GM18519 (cell line): ENCODE measurements at regions not wholly inside any gene's neighbourhood (a gene's known extent, or its start where the extent isn't known, plus 50 kb on each side); places are given as distances from the start of the nearest gene placed in this dataset.

Source experiments
- ATAC-seq: cut with Tn5 transposase; IDR thresholded peaks from one replicate; pipeline ENCODE4 v1.9.1; 2021; ENCODE audit warnings: mild to moderate bottlenecking, moderate library complexity; ENCODE audit not compliant: unreplicated experiment, low FRiP score

DNA sequence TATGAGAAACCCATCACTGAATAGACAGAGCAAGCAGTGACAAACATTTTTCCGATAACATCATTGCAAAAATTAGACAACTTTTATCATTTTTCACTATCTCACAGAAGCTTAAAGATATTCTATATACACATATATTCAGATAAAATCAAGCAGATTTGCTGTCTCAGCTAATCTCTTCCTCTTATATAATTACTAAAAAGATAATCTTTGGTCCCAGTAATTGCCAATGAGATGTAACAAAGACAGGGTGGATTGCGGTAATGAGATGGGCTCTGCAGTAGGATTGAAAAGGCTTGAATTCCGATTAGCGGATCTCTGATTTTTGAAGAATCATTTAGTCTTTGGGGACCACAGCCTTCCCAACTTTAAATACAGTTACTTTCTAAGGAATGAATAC is 63.5 kb downstream of the SYT4 start:
- no peak for ATAC-seq

- ATAC-seq: no peak
Observed at GRCh38 chr18:43211059-43211458, 66.2 kb downstream of the SYT4 start.

DNA sequence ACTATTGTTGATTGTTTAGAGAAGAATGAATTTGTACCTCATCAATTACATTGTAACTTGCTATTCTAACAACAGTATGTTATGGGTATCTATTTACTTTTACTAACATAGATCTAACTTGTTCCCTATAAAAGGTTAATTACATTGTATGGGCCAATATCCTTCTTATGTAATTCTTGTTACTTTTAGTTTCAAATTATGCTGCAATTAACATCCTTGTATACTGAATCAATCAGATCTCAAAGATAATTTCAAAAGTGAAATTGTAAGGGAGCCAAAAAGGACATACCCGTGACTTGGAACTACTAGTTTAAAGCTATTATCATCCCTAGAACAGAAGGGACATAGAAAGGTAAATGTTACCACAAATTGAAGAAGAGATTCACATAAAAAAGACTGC is 79.9 kb upstream of the RIT2 start:
- ATAC-seq: no peak

DNA sequence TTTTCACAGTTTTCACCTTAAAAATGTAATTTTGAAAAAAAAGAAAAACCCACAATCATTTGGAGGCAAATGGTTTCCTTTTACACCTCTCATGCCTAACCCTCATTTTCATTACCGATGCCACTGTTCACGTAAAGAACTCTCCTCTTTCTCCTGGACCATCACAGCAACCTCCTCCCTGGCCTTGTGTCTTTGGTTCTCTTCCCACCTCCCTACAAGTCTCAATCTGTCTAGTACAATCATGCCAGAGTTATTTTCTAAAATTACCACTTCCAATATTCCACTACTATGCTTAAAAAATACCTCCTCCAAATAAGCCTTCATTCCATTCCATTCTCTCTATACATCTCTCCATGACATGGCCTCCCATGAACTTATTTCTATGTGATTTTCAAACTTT is 77.9 kb upstream of the RIT2 start:
- no peak for ATAC-seq

GRCh38 chr18:43192408-43192807 is 76.9 kb upstream of the RIT2 start:
- peak; percentile 80 for ATAC-seq

GRCh38 chr18:43181711-43182110 is 66.2 kb upstream of the RIT2 start:
- ATAC-seq: no peak

GRCh38 chr18:43180814-43181213 is 65.3 kb upstream of the RIT2 start:
- ATAC-seq: no peak

GRCh38 chr18:43175257-43175656 is 59.8 kb upstream of the RIT2 start:
- ATAC-seq: no peak

DNA sequence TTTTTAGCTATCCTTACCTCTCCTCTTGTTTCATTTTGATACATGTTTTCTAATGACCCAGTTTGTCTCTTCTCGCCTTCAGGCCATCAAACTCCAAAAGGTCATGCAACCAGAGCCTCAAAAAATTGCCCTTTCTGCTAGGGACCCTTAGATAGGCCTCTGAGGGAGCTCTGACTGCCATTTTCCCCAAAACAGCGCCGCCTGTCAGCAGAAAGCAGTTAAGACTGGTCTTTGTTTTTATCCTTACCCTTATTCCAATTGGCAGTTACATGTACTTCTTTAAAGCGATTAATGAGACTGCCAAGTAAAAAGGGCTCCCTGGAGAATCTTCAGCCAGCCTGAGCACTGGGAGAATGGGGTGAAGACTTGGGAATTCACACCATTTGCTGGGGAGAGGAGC is 55.1 kb upstream of the RIT2 start:
- ATAC-seq: no peak
